Activated CD8-positive, alpha-beta memory T cell treated with anti-CD3 and anti-CD28 coated beads, Interleukin-2, amount 10 ng/mL, durations not matched to agents 7 days and 5 days (primary cell): ENCODE measurements at regions not wholly inside any gene's neighbourhood (a gene's known extent, or its start where the extent isn't known, plus 50 kb on each side); places are given as distances from the start of the nearest gene placed in this dataset.

Experiments used
- ATAC-seq: fragments of 150-1000 bp; cut with Tn5 transposase; one replicate; pipeline ENCODE4 v1.10.0; 2021; ENCODE audit warnings: moderate library complexity
- CTCF ChIA-PET: fragments of 350-600 bp; sonication (Branson Sonifier 250); formaldehyde crosslinking; loops from one replicate; lab custom pipeline; 2021; ENCODE audit warnings: antibody characterized with exemption; lab: Charles Lee
- DNase-seq: peaks from one replicate; pipeline ENCODE4 v3.0.0-alpha.2; 2020
- H3K27ac Mint-ChIP-seq: one replicate; pipeline ENCODE4 v1.8.0; 2021; ENCODE audit warnings: mild to moderate bottlenecking, mixed read lengths
- H3K27me3 Mint-ChIP-seq: one replicate; pipeline ENCODE4 v1.8.0; 2021; ENCODE audit warnings: mixed read lengths
- H3K36me3 Mint-ChIP-seq: one replicate; pipeline ENCODE4 v1.8.0; 2021; ENCODE audit warnings: mild to moderate bottlenecking, mixed read lengths
- H3K4me1 Mint-ChIP-seq: one replicate; pipeline ENCODE4 v1.8.0; 2021; ENCODE audit warnings: mixed read lengths
- H3K4me3 Mint-ChIP-seq: one replicate; pipeline ENCODE4 v1.8.0; 2021; ENCODE audit warnings: mild to moderate bottlenecking, moderate library complexity, mixed read lengths
- H3K9me3 Mint-ChIP-seq: one replicate; pipeline ENCODE4 v1.8.0; 2022; ENCODE audit warnings: low read depth, mixed read lengths

DNA sequence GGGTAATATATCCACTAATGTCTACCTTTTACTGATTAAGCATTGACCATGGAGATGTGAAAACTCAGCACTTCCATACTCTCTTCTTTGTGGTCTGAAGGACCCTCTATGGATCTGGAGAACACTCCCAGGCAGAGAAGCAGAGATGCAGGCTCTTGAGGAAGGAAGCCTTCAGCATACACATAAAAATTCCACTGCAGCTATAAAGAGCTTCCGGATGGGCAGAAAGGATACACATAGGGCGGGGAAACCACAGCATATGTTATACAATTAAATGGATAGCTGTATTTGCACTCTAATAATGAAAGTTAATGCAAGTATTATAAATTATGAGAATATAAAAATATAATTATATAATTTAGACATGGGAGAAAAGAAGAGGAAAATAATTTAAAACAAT, 1258.2 kb upstream of the ALCAM start:
- H3K9me3 Mint-ChIP-seq, result peaks cover 4% of the 10 kb centered on the region
- CTCF ChIA-PET, result no interaction called here
- H3K4me1 Mint-ChIP-seq, result no peaks in the 10 kb centered on the region
- no peaks in the 10 kb centered on the region for H3K27me3 Mint-ChIP-seq
- no peak overlapping the region for H3K4me3 Mint-ChIP-seq
- H3K36me3 Mint-ChIP-seq, result no peaks in the 10 kb centered on the region
- no peak overlapping the region for H3K27ac Mint-ChIP-seq
- ATAC-seq (no peak), DNase-seq (no peak)

DNA sequence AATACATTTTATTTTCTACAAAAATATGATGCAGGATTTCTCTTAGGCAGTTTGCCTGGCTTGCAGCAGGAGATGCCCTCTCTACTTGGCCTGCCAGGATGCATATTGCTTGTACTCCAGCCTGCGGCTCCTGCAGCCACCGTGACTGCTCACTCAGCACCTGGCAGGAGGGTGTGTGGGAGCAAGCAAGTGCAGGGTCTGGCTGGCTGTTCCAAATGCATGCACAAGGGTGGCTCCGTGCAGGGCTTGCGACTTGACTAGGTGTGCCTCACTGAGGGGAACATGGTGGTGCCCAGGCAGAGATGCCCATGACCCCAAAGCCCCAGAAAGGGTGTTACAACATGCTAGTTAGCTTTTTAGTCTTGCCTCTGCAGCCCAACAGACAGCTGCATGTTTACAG, 1240.2 kb upstream of the ALCAM start:
- DNase-seq, result no peak
- Mint-ChIP-seq H3K9me3 (no peaks in the 10 kb centered on the region), H3K4me3 (no peak overlapping the region), H3K36me3 (no peaks in the 10 kb centered on the region), H3K27ac (no peak overlapping the region), H3K27me3 (no peaks in the 10 kb centered on the region), H3K4me1 (no peaks in the 10 kb centered on the region)
- CTCF ChIA-PET, result no interaction called here
- ATAC-seq, result no peak

GRCh38 chr3:104126864-104127553, 1239.7 kb upstream of the ALCAM start:
- ATAC-seq, result no peak
- no peak overlapping the region for H3K4me3 Mint-ChIP-seq
- no peaks in the 10 kb centered on the region for H3K9me3 Mint-ChIP-seq
- no peaks in the 10 kb centered on the region for H3K4me1 Mint-ChIP-seq
- H3K36me3 Mint-ChIP-seq, result no peaks in the 10 kb centered on the region
- no peak overlapping the region for H3K27ac Mint-ChIP-seq
- DNase-seq, result no peak
- CTCF ChIA-PET, result no interaction called here
- no peaks in the 10 kb centered on the region for H3K27me3 Mint-ChIP-seq

DNA sequence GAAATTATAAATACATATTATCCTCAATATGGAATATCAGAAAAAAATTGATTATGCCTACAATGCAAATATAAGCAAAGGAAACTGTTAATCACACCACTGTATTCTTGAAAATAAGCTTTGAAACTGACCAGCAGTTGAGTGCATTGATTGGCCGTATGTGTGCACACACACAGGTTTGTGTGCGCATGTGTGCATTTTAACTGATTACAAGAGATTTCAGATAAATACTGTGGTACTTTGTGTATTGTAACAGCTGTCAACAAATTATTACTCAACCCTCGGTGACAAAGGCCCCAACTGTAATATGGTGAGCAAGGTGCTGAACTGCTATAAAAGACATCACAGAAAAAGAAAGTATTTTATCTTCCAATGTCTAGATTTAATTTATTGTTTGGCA, 1238.9 kb upstream of the ALCAM start:
- Mint-ChIP-seq H3K27me3 (no peaks in the 10 kb centered on the region), H3K4me3 (no peak overlapping the region), H3K9me3 (no peaks in the 10 kb centered on the region), H3K36me3 (no peaks in the 10 kb centered on the region), H3K27ac (no peak overlapping the region), H3K4me1 (no peaks in the 10 kb centered on the region)
- ATAC-seq, result no peak
- CTCF ChIA-PET, result no interaction called here
- DNase-seq, result no peak

DNA sequence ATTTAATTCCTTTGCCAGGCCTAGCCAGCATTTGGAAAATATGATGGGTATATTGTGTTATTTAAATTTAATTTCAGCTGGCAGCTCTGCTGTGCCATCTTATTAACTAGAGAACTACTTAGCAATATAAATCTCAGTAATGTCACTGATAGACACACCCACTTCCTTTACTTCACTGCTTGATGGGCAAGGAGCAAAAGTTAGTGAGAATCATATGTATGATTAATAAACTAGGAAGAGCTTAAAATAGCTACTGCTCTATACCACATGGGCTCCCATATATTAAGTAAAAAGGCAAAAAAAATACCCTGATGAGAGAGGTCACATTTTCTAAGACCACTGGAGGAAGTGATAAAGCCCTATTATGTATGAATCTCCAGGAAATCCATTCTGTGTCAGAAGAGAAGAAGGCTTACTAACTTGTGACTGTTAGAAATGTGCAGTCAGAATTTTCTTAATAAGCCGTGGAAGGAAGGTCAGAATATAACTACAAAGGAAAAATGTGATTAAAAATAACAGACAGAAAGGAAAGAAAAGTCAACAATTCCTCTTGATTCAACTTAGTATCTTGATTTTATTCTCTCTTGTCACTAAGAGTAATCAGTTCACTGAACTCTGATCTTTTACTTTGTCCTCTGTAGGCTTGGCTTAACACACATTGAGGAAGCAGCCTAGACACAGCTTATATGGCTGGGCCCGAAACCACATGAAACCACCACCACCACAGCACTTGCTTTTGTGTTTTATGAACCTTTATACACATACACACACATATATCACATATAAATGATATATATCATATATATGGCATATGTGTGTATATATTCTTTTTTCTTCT, 1233.9 kb upstream of the ALCAM start:
- ATAC-seq, result no peak
- Mint-ChIP-seq H3K9me3 (peaks cover 3% of the 10 kb centered on the region), H3K4me1 (no peaks in the 10 kb centered on the region), H3K27ac (no peak overlapping the region), H3K36me3 (no peaks in the 10 kb centered on the region), H3K4me3 (no peak overlapping the region), H3K27me3 (no peaks in the 10 kb centered on the region)
- CTCF ChIA-PET, result no interaction called here
- no peak for DNase-seq

GRCh38 chr3:104133630-104134029, 1233.1 kb upstream of the ALCAM start:
- H3K27me3 Mint-ChIP-seq, result no peaks in the 10 kb centered on the region
- no peaks in the 10 kb centered on the region for H3K4me1 Mint-ChIP-seq
- ATAC-seq, result no peak

GRCh38 chr3:104137116-104137515, 1229.6 kb upstream of the ALCAM start:
- peaks cover 3% of the 10 kb centered on the region for H3K9me3 Mint-ChIP-seq
- no peak overlapping the region for H3K27ac Mint-ChIP-seq

More at GRCh38 chr3:104133630-104134029, 1233.1 kb upstream of the ALCAM start:
- Mint-ChIP-seq H3K27ac (no peak overlapping the region), H3K9me3 (peaks cover 3% of the 10 kb centered on the region), H3K4me3 (no peak overlapping the region), H3K36me3 (no peaks in the 10 kb centered on the region)
- CTCF ChIA-PET, result no interaction called here
- DNase-seq, result no peak

GRCh38 chr3:104145164-104145563, 1221.5 kb upstream of the ALCAM start:
- no peaks in the 10 kb centered on the region for H3K36me3 Mint-ChIP-seq
- CTCF ChIA-PET, result no interaction called here
- DNase-seq (no peak), ATAC-seq (no peak)
- H3K4me3 Mint-ChIP-seq, result no peak overlapping the region
- no peak overlapping the region for H3K27ac Mint-ChIP-seq
- no peaks in the 10 kb centered on the region for H3K9me3 Mint-ChIP-seq
- no peaks in the 10 kb centered on the region for H3K4me1 Mint-ChIP-seq
- no peaks in the 10 kb centered on the region for H3K27me3 Mint-ChIP-seq

More at GRCh38 chr3:104137116-104137515, 1229.6 kb upstream of the ALCAM start:
- Mint-ChIP-seq H3K4me1 (no peaks in the 10 kb centered on the region), H3K36me3 (no peaks in the 10 kb centered on the region), H3K27me3 (no peaks in the 10 kb centered on the region), H3K4me3 (no peak overlapping the region)
- CTCF ChIA-PET, result no interaction called here
- ATAC-seq (no peak), DNase-seq (no peak)

- no peak for DNase-seq
- Mint-ChIP-seq H3K27me3 (no peaks in the 10 kb centered on the region), H3K27ac (no peak overlapping the region), H3K4me3 (no peak overlapping the region), H3K9me3 (no peaks in the 10 kb centered on the region), H3K36me3 (no peaks in the 10 kb centered on the region), H3K4me1 (no peaks in the 10 kb centered on the region)
- no peak for ATAC-seq
- CTCF ChIA-PET, result no interaction called here
Measured at GRCh38 chr3:104149154-104149553, 1217.6 kb upstream of the ALCAM start.

DNA sequence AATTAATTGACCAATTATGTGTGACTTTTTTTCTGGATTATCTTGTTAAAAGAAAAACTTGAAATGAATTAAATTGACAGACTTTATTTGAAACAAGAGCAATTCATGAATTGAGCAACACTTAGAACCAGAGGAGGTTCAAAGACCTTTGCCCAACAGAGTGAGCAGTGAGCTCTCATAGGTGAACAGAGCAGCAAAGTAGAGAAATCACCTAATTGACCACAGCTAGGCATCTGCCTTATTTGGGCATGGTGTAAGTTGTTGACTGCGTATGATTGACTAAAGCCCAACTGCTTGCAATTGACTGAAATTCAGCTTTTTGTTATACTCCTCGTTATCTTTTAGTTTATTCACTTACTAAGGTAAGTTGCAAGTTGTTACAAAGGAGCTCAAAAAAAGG, 1216.0 kb upstream of the ALCAM start:
- Mint-ChIP-seq H3K4me3 (no peak overlapping the region), H3K9me3 (no peaks in the 10 kb centered on the region), H3K27ac (no peak overlapping the region), H3K4me1 (no peaks in the 10 kb centered on the region), H3K36me3 (no peaks in the 10 kb centered on the region), H3K27me3 (no peaks in the 10 kb centered on the region)
- ATAC-seq (no peak), DNase-seq (no peak)
- CTCF ChIA-PET, result no interaction called here

DNA sequence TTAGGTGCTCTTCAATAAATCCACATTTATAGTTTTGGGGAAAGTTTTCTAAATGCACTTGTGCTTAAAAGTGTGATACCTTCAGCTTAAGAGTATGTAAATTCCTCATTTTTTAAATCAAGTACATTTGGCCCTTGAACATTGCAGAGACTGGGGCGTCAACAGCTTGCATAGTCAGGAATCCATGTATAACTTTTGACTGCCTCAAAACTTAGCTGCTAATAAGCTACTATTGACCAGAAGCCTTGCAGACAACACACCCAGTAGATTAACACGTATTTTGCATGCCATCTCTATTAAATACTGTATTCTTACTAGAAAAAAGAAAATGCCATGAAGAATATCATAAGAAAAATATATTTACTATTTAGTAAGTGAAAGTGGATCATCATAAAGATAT, 1211.8 kb upstream of the ALCAM start:
- no peak overlapping the region for H3K27ac Mint-ChIP-seq
- no peaks in the 10 kb centered on the region for H3K4me1 Mint-ChIP-seq
- DNase-seq (no peak), ATAC-seq (no peak)
- CTCF ChIA-PET, result no interaction called here
- H3K4me3 Mint-ChIP-seq, result no peak overlapping the region
- H3K36me3 Mint-ChIP-seq, result no peaks in the 10 kb centered on the region
- H3K27me3 Mint-ChIP-seq, result no peaks in the 10 kb centered on the region
- no peaks in the 10 kb centered on the region for H3K9me3 Mint-ChIP-seq

DNA sequence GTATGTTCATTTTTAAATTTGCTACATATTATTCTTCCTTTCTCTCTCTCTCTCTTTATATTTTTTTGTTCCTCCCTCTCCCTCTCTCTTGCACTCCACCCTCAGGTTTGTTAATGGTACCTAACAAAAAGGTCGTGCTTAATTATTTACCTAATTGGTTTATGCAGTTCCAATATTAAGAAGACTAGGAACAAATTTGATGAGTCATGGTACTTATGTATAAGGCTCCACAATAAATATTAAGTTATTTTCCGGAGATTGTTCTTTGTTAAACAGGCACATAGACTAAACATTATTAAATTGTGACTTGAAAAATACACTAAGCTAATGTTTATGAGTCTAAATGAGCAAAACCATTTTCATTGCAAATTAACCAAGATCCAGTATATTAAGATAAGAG, 1200.8 kb upstream of the ALCAM start:
- H3K4me3 Mint-ChIP-seq, result no peak overlapping the region
- H3K27me3 Mint-ChIP-seq, result no peaks in the 10 kb centered on the region
- no peaks in the 10 kb centered on the region for H3K36me3 Mint-ChIP-seq
- H3K4me1 Mint-ChIP-seq, result no peaks in the 10 kb centered on the region
- DNase-seq, result no peak
- H3K27ac Mint-ChIP-seq, result no peak overlapping the region
- no peak for ATAC-seq
- peaks cover 6% of the 10 kb centered on the region for H3K9me3 Mint-ChIP-seq
- CTCF ChIA-PET, result no interaction called here

GRCh38 chr3:104168386-104168785, 1198.3 kb upstream of the ALCAM start:
- Mint-ChIP-seq H3K9me3 (peaks cover 6% of the 10 kb centered on the region), H3K27ac (no peak overlapping the region), H3K4me1 (no peaks in the 10 kb centered on the region), H3K27me3 (no peaks in the 10 kb centered on the region), H3K36me3 (no peaks in the 10 kb centered on the region), H3K4me3 (no peak overlapping the region)
- ATAC-seq, result no peak
- DNase-seq, result no peak
- CTCF ChIA-PET, result no interaction called here

DNA sequence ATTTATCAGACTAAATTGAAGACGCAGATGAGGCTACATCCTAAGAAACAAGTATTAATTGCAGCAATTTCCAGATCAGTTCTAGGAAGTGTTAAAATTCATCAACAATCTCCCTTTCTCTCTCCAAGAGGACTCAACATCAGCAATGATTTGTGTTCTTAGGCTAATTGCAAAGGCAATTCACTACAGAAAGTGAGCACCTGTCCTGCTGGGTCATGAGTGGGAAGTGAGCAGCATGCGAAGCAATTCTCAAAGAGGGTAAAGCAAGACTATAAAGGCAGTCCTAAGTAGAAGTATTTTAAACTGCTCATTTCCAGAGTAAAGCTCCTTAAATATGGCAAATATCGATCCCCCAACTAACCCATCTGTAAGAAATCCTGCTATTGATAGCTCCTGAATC, 1191.0 kb upstream of the ALCAM start:
- DNase-seq (no peak), ATAC-seq (no peak)
- Mint-ChIP-seq H3K4me3 (no peak overlapping the region), H3K9me3 (no peaks in the 10 kb centered on the region), H3K27ac (no peak overlapping the region), H3K27me3 (no peaks in the 10 kb centered on the region), H3K36me3 (no peaks in the 10 kb centered on the region), H3K4me1 (no peaks in the 10 kb centered on the region)
- CTCF ChIA-PET, result no interaction called here
